H1 (cell line): ENCODE measurements at regions not wholly inside any gene's neighbourhood (a gene's known extent, or its start where the extent isn't known, plus 50 kb on each side); places are given as distances from the start of the nearest gene placed in this dataset.

Source experiments
- CBX5 ChIP-seq: fragments of 300-800, 300-1000 bp; sonication (generic); IDR thresholded peaks from 2 replicates; pipeline ENCODE4 v1.7.1; 2016; ENCODE audit warnings: antibody characterized with exemption, low read length, low read depth
- CTBP2 ChIP-seq: IDR thresholded peaks from 2 replicates; pipeline ENCODE4 v1.7.0; 2011; ENCODE audit warnings: borderline replicate concordance, mild to moderate bottlenecking, moderate library complexity, mixed read lengths, low read length; ENCODE audit not compliant: insufficient read depth, insufficient read length
- GTF2F1 ChIP-seq: IDR thresholded peaks from 2 replicates; pipeline ENCODE4 v1.6.1; 2012; ENCODE audit warnings: low read depth, low read length, improper control_type of control experiment, borderline replicate concordance
- MAFK ChIP-seq: IDR thresholded peaks from 2 replicates; pipeline ENCODE4 v1.6.1; 2012; ENCODE audit warnings: low read depth, mild to moderate bottlenecking, improper control_type of control experiment, low read length
- MAX ChIP-seq: IDR thresholded peaks from 2 replicates; pipeline ENCODE4 v1.6.1; 2012; ENCODE audit warnings: inconsistent platforms
- POLR2AphosphoS5 ChIP-seq: IDR thresholded peaks from 2 replicates; pipeline ENCODE4 v1.6.1; 2011; ENCODE audit warnings: low read depth, low read length
- SP4 ChIP-seq: IDR thresholded peaks from 2 replicates; pipeline ENCODE4 v1.6.1; 2012; ENCODE audit warnings: low read length, inconsistent platforms
- YY1 ChIP-seq: IDR thresholded peaks from 2 replicates; pipeline ENCODE4 v1.6.1; 2011; ENCODE audit warnings: low read depth, mild to moderate bottlenecking, low read length
- TF ChIP-seq, protein P1 (sequence below): IDR thresholded peaks from 2 replicates; pipeline ENCODE4 v1.6.1; 2011; ENCODE audit warnings: low read length, improper control_type of control experiment
- TF ChIP-seq, protein P2 (sequence below): IDR thresholded peaks from 2 replicates; pipeline ENCODE4 v1.6.1; 2012; ENCODE audit warnings: low read length, inconsistent platforms

- TF ChIP-seq CTBP2, result no peak
- TF ChIP-seq YY1, result peak; percentile 68
- no peak for TF ChIP-seq GTF2F1
- 0 out of 2 replicates have a peak, but pooled peaks have one; percentile 30 for TF ChIP-seq MAFK
- no peak for TF ChIP-seq CBX5
- TF ChIP-seq, protein P1, sequence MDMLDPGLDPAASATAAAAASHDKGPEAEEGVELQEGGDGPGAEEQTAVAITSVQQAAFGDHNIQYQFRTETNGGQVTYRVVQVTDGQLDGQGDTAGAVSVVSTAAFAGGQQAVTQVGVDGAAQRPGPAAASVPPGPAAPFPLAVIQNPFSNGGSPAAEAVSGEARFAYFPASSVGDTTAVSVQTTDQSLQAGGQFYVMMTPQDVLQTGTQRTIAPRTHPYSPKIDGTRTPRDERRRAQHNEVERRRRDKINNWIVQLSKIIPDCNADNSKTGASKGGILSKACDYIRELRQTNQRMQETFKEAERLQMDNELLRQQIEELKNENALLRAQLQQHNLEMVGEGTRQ, result no peak; the same call in 1 of the 2 replicates
- TF ChIP-seq, protein P2, sequence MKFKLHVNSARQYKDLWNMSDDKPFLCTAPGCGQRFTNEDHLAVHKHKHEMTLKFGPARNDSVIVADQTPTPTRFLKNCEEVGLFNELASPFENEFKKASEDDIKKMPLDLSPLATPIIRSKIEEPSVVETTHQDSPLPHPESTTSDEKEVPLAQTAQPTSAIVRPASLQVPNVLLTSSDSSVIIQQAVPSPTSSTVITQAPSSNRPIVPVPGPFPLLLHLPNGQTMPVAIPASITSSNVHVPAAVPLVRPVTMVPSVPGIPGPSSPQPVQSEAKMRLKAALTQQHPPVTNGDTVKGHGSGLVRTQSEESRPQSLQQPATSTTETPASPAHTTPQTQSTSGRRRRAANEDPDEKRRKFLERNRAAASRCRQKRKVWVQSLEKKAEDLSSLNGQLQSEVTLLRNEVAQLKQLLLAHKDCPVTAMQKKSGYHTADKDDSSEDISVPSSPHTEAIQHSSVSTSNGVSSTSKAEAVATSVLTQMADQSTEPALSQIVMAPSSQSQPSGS, result peak; percentile 76; the same call in 1 of the 2 replicates
- no peak for TF ChIP-seq SP4
- peak; percentile 70; the same call in 1 of the 2 replicates for TF ChIP-seq MAX
- peak; percentile 37; the same call in 1 of the 2 replicates for TF ChIP-seq POLR2AphosphoS5
Measured at GRCh38 chr2:176763851-176764404, 448.7 kb upstream of the HNRNPA3 start (continued).
